K562 (cell line): ENCODE measurements at regions not wholly inside any gene's neighbourhood (a gene's known extent, or its start where the extent isn't known, plus 50 kb on each side); places are given as distances from the start of the nearest gene placed in this dataset.

Experiments
- ARID3A ChIP-seq: IDR thresholded peaks from 2 replicates; pipeline ENCODE4 v1.6.1; 2012; ENCODE audit warnings: low read depth, low read length, improper control_type of control experiment, borderline replicate concordance
- CGGBP1 ChIP-seq: fragments of 250-450 bp; sonication (Bioruptor Pico); IDR thresholded peaks from 2 replicates; pipeline ENCODE4 v1.9.0; 2021; ENCODE audit warnings: mild to moderate bottlenecking
- CLOCK ChIP-seq: fragments of 250-450 bp; sonication (Bioruptor Pico); IDR thresholded peaks from 2 replicates; pipeline ENCODE4 v1.4.0; 2020; ENCODE audit warnings: mild to moderate bottlenecking, moderate library complexity, borderline replicate concordance
- ESRRB ChIP-seq: fragments of 250-450 bp; sonication (Bioruptor Pico); IDR thresholded peaks from 2 replicates; pipeline ENCODE4 v1.5.0; 2020; ENCODE audit warnings: mild to moderate bottlenecking, moderate library complexity, borderline replicate concordance
- LEF1 ChIP-seq: fragments of 450-650 bp; IDR thresholded peaks from 2 replicates; pipeline ENCODE4 v1.6.1; 2016; ENCODE audit warnings: mild to moderate bottlenecking
- PYGO2 ChIP-seq: fragments of 450-650 bp; IDR thresholded peaks from 2 replicates; pipeline ENCODE4 v1.6.1; 2016; ENCODE audit warnings: mild to moderate bottlenecking, missing genetic modification characterization, moderate library complexity, missing compliant biosample characterization
- SIN3A ChIP-seq, 2 experiments: fragments of 150-350 bp in 1 of 2; IDR thresholded peaks; 2 replicates each; pipeline ENCODE4 v1.6.1; 2011 to 2016; ENCODE audit warnings: borderline replicate concordance in 2 of 2, low read depth in 2 of 2, low read length in 2 of 2, mild to moderate bottlenecking in 2 of 2, moderate library complexity in 2 of 2; ENCODE audit not compliant: control insufficient read depth in 1 of 2
- SMAD4 ChIP-seq: fragments of 250-450 bp; sonication (Bioruptor Pico); conservative IDR thresholded peaks from 2 replicates; pipeline ENCODE4 v1.8.0; 2021; ENCODE audit warnings: inconsistent platforms, mild to moderate bottlenecking, moderate library complexity
- SMARCA5 ChIP-seq: fragments of 450-650 bp; IDR thresholded peaks from 2 replicates; pipeline ENCODE4 v1.6.1; 2016
- TFAM ChIP-seq: fragments of 250-450 bp; sonication (Bioruptor Pico); conservative IDR thresholded peaks from 2 replicates; pipeline ENCODE4 v1.5.0; 2021; ENCODE audit warnings: mild to moderate bottlenecking, moderate library complexity
- TFE3 ChIP-seq: fragments of 450-650 bp; formaldehyde crosslinking; IDR thresholded peaks from 2 replicates; pipeline ENCODE4 v1.4.0; 2020; ENCODE audit warnings: mild to moderate bottlenecking, mixed read lengths
- USF1 ChIP-seq: sonication (generic); formaldehyde crosslinking; IDR thresholded peaks from 2 replicates; pipeline ENCODE4 v1.9.0; 2022; ENCODE audit warnings: mild to moderate bottlenecking, missing genetic modification reagents
- ZBTB17 ChIP-seq: fragments of 450-650 bp; formaldehyde crosslinking; IDR thresholded peaks from 2 replicates; pipeline ENCODE4 v1.4.0; 2020; ENCODE audit warnings: mild to moderate bottlenecking
- ZNF124 ChIP-seq: sonication (generic); formaldehyde crosslinking; IDR thresholded peaks from 2 replicates; pipeline ENCODE4 v1.8.1; 2022; ENCODE audit warnings: missing genetic modification reagents
- ZNF586 ChIP-seq: fragments of 450-650 bp; formaldehyde crosslinking; conservative IDR thresholded peaks from 2 replicates; pipeline ENCODE4 v1.4.0; 2020; ENCODE audit warnings: mild to moderate bottlenecking, moderate library complexity

- TF ChIP-seq TFE3 (CRISPR knock-in tag) (no peak), SMARCA5 (no peak), ZNF124 (CRISPR knock-in tag) (no peak), ZNF586 (no peak), USF1 (no peak), PYGO2 (tag) (no peak), ARID3A (no peak), ESRRB (CRISPR knock-in tag) (no peak), SIN3A (IDR thresholded peaks at IDR 0.05; ENCODE audit: borderline replicate concordance in 2 of 2, control insufficient read depth in 1 of 2, low read depth in 2 of 2, low read length in 2 of 2) (no peak), SMAD4 (CRISPR knock-in tag) (no peak), TFAM (no peak), ZBTB17 (CRISPR knock-in tag) (no peak), CLOCK (no peak), CGGBP1 (CRISPR knock-in tag) (no peak), LEF1 (no peak)
Measured at GRCh38 chr6:112441607-112442006, 94.5 kb downstream of the RFPL4B start (continued).
